ENCODE measurements at regions not wholly inside any gene's neighbourhood (a gene's known extent, or its start where the extent isn't known, plus 50 kb on each side); places are given as distances from the start of the nearest gene placed in this dataset.

DNA sequence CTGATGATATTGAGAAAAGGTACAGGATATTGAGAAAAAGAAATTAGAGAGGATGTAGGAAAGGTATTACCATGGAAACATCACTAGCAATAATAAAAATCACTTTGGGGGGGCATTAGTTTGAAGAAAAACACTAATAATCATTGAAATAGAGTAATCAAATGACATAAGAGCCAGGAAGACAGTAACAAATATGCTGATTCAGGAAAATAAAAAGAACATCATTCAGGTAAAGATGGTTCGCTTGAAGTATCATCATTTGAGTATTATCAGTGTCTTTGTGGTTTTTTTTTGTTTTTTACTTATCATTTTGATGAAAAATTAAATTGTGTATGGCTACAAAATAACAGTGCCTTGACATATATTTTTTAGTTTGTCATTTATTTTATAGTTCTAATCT is 164.5 kb downstream of the IFI44 start:
- TF ChIP-seq RFX5 (IDR thresholded peaks at IDR 0.05): no peak
- no peak for TF ChIP-seq POLR2A (IDR thresholded peaks at IDR 0.05; ENCODE audit: low read length)
- TF ChIP-seq MAZ (IDR thresholded peaks at IDR 0.05; ENCODE audit: borderline replicate concordance, low read depth, low read length): no peak
- no peak for TF ChIP-seq CEBPB (IDR thresholded peaks at IDR 0.05)
- TF ChIP-seq, protein P1, sequence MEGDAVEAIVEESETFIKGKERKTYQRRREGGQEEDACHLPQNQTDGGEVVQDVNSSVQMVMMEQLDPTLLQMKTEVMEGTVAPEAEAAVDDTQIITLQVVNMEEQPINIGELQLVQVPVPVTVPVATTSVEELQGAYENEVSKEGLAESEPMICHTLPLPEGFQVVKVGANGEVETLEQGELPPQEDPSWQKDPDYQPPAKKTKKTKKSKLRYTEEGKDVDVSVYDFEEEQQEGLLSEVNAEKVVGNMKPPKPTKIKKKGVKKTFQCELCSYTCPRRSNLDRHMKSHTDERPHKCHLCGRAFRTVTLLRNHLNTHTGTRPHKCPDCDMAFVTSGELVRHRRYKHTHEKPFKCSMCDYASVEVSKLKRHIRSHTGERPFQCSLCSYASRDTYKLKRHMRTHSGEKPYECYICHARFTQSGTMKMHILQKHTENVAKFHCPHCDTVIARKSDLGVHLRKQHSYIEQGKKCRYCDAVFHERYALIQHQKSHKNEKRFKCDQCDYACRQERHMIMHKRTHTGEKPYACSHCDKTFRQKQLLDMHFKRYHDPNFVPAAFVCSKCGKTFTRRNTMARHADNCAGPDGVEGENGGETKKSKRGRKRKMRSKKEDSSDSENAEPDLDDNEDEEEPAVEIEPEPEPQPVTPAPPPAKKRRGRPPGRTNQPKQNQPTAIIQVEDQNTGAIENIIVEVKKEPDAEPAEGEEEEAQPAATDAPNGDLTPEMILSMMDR (IDR thresholded peaks at IDR 0.05): no peak
- TF ChIP-seq ZFP36 (IDR thresholded peaks at IDR 0.05; ENCODE audit: borderline replicate concordance, partially characterized antibody): no peak

Measured in A549 (cell line).